Body of pancreas (tissue), 4 donors: ENCODE measurements at regions not wholly inside any gene's neighbourhood (a gene's known extent, or its start where the extent isn't known, plus 50 kb on each side); places are given as distances from the start of the nearest gene placed in this dataset.

Experiments used
- CTCF ChIP-seq, 7 experiments: fragments of 450-650 bp in 4 of 7; fragments of 200-600 bp in 3 of 7; sonication (generic) in 3 of 7; IDR thresholded peaks; one replicate each; pipeline ENCODE4 v1.5.1; 2016 to 2019; ENCODE audit warnings: antibody characterized with exemption in 7 of 7
- POLR2A ChIP-seq, 3 donors: fragments of 450-650 bp; IDR thresholded peaks; one replicate each; pipeline ENCODE4 v1.6.1; 2016; ENCODE audit warnings: antibody characterized with exemption in 3 of 3, mild to moderate bottlenecking in 2 of 3

- no peak for TF ChIP-seq CTCF (IDR thresholded peaks at IDR 0.05)
- TF ChIP-seq POLR2A (IDR thresholded peaks at IDR 0.05) = no peak
These were observed 1681.9 kb downstream of the HACE1 start for GRCh38 chr6:103177791-103178190.
